ENCODE measurements at regions not wholly inside any gene's neighbourhood (a gene's known extent, or its start where the extent isn't known, plus 50 kb on each side); places are given as distances from the start of the nearest gene placed in this dataset.

GRCh38 chr2:183948861-183949260 is 649.5 kb upstream of the ZNF804A start:
- Mint-ChIP-seq H3K9me3 (peaks cover 0 to 20% (median 3%) of the 10 kb centered on the region in 11 donors), H3K4me3 (no peak overlapping the region), H3K4me1 (no peaks in the 10 kb centered on the region), H3K27me3 (no peaks in the 10 kb centered on the region), H3K36me3 (no peaks in the 10 kb centered on the region), H3K27ac (no peak overlapping the region)
- Histone ChIP-seq H3K27me3 (ENCODE audit: control insufficient read depth in 2 of 2, insufficient read depth in 2 of 2, low read length in 2 of 2) (no peaks in the 10 kb centered on the region), H3K36me3 (ENCODE audit: control insufficient read depth in 2 of 3, insufficient read depth in 3 of 3, low read length in 3 of 3) (no peaks in the 10 kb centered on the region), H3K4me3 (ENCODE audit: low read length) (no peak overlapping the region), H3K4me1 (ENCODE audit: control insufficient read depth in 2 of 2, insufficient read depth in 2 of 2, low read length in 2 of 2) (no peaks in the 10 kb centered on the region), H3K9me3 (ENCODE audit: control insufficient read depth in 2 of 3, low read length in 3 of 3) (no peaks in the 10 kb centered on the region), H3K27ac (ENCODE audit: low read depth, low read length) (no peak overlapping the region)
- intact Hi-C loops (cut with micrococcal nuclease), result no loop called here
- ATAC-seq, result no peak
- DNase-seq, result no peak
- ChIA-PET CTCF (no interaction called here), POLR2A (no interaction called here)

DNA sequence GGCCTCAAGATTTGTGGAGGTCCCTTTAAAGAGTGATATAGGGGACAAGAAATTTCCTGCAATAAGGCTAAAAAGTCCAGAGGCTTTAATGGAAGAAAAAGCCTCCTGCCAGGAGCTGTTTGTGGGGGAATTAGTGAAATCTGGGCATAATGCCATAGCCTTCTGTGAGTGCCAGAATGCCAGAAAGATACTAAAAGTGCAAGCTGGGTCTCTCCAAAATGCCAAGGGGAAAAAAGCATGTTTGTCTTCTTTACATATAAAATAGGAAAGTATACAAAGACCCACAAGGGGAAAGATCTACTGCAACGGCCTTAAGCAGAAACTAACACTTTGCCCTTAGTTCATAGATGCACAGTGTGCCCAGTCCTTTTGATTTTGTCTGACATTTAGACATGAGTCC is 647.7 kb upstream of the ZNF804A start:
- POLR2A ChIA-PET, result no interaction called here
- ATAC-seq (no peak), DNase-seq (no peak)
- H3K27me3 Mint-ChIP-seq, result no peaks in the 10 kb centered on the region
- H3K9me3 ChIP-seq (ENCODE audit: control insufficient read depth in 2 of 3, low read length in 3 of 3), result no peaks in the 10 kb centered on the region
- H3K27me3 ChIP-seq (ENCODE audit: control insufficient read depth in 2 of 2, insufficient read depth in 2 of 2, low read length in 2 of 2), result no peaks in the 10 kb centered on the region
- H3K27ac ChIP-seq (ENCODE audit: low read depth, low read length), result no peak overlapping the region
- no peaks in the 10 kb centered on the region for H3K36me3 Mint-ChIP-seq
- peaks cover 0 to 23% (median 3%) of the 10 kb centered on the region in 11 donors for H3K9me3 Mint-ChIP-seq
- H3K4me3 ChIP-seq (ENCODE audit: low read length), result no peak overlapping the region
- no peaks in the 10 kb centered on the region for H3K36me3 ChIP-seq (ENCODE audit: control insufficient read depth in 2 of 3, insufficient read depth in 3 of 3, low read length in 3 of 3)
- H3K4me3 Mint-ChIP-seq, result no peak overlapping the region
- no peaks in the 10 kb centered on the region for H3K4me1 ChIP-seq (ENCODE audit: control insufficient read depth in 2 of 2, insufficient read depth in 2 of 2, low read length in 2 of 2)
- no peaks in the 10 kb centered on the region for H3K4me1 Mint-ChIP-seq
- CTCF ChIA-PET, result interaction anchor here (0.7 kb wide), 1 partner anchor 33 kb away, joined by 3 read pairs; no protein-coding TSS in a partner anchor
- intact Hi-C loops (cut with micrococcal nuclease), result no loop called here
- no peak overlapping the region for H3K27ac Mint-ChIP-seq

DNA sequence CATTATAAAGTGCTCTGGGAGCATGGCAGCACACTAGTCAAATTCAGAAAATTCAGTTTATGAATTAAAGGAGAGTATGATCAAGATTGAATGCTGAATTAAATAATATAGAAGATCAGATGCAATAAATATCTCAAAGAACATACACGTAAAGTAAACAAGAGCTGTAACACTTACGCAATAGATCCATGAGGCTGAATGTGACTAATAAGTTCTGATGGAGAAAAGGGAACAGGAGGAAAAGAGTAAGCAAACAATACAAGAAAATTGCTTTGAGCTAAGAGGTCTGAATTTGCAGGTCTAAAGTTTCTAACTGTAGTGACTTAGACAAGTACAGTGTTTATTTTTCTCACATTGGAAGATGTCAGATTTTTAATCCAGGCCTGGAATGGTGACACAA is 646.7 kb upstream of the ZNF804A start:
- H3K36me3 ChIP-seq (ENCODE audit: control insufficient read depth in 2 of 3, insufficient read depth in 3 of 3, low read length in 3 of 3), result no peaks in the 10 kb centered on the region
- no peak overlapping the region for H3K27ac ChIP-seq (ENCODE audit: low read depth, low read length)
- no peaks in the 10 kb centered on the region for H3K4me1 Mint-ChIP-seq
- H3K9me3 Mint-ChIP-seq, result peaks cover 0 to 23% (median 3%) of the 10 kb centered on the region in 11 donors
- no peaks in the 10 kb centered on the region for H3K27me3 ChIP-seq (ENCODE audit: control insufficient read depth in 2 of 2, insufficient read depth in 2 of 2, low read length in 2 of 2)
- ChIA-PET POLR2A (no interaction called here), CTCF (no interaction called here)
- ATAC-seq (no peak), DNase-seq (no peak)
- no peaks in the 10 kb centered on the region for H3K27me3 Mint-ChIP-seq
- intact Hi-C loops (cut with micrococcal nuclease), result no loop called here
- H3K4me3 Mint-ChIP-seq, result no peak overlapping the region
- no peaks in the 10 kb centered on the region for H3K9me3 ChIP-seq (ENCODE audit: control insufficient read depth in 2 of 3, low read length in 3 of 3)
- H3K27ac Mint-ChIP-seq, result no peak overlapping the region
- no peaks in the 10 kb centered on the region for H3K36me3 Mint-ChIP-seq
- H3K4me1 ChIP-seq (ENCODE audit: control insufficient read depth in 2 of 2, insufficient read depth in 2 of 2, low read length in 2 of 2), result no peaks in the 10 kb centered on the region
- H3K4me3 ChIP-seq (ENCODE audit: low read length), result no peak overlapping the region

DNA sequence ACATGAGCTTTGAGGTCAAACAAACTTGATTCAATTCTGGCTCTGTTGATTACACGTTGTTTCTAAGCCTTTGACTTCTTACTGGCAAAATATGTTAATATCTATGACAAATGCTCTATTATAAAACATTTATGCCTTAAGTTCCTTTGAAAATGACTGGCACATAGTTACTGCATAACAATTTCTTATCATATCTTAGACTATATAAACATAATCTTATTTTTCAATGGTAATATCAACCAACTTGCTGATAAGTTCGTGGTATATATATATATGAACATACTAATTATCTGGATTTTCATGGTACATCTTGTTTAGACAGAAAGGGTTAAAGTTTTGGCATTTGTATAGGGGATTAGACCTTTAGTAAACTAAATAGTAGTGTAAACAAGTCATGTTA is 645.6 kb upstream of the ZNF804A start:
- ATAC-seq (no peak), DNase-seq (no peak)
- no peaks in the 10 kb centered on the region for H3K9me3 ChIP-seq (ENCODE audit: control insufficient read depth in 2 of 3, low read length in 3 of 3)
- H3K4me3 ChIP-seq (ENCODE audit: low read length), result no peak overlapping the region
- no peaks in the 10 kb centered on the region for H3K36me3 ChIP-seq (ENCODE audit: control insufficient read depth in 2 of 3, insufficient read depth in 3 of 3, low read length in 3 of 3)
- Mint-ChIP-seq H3K4me3 (no peak overlapping the region), H3K36me3 (no peaks in the 10 kb centered on the region), H3K9me3 (peaks cover 0 to 23% (median 3%) of the 10 kb centered on the region in 11 donors), H3K4me1 (no peaks in the 10 kb centered on the region), H3K27ac (no peak overlapping the region), H3K27me3 (no peaks in the 10 kb centered on the region)
- no peaks in the 10 kb centered on the region for H3K4me1 ChIP-seq (ENCODE audit: control insufficient read depth in 2 of 2, insufficient read depth in 2 of 2, low read length in 2 of 2)
- ChIA-PET CTCF (no interaction called here), POLR2A (no interaction called here)
- H3K27me3 ChIP-seq (ENCODE audit: control insufficient read depth in 2 of 2, insufficient read depth in 2 of 2, low read length in 2 of 2), result no peaks in the 10 kb centered on the region
- no peak overlapping the region for H3K27ac ChIP-seq (ENCODE audit: low read depth, low read length)
- intact Hi-C loops (cut with micrococcal nuclease), result no loop called here

DNA sequence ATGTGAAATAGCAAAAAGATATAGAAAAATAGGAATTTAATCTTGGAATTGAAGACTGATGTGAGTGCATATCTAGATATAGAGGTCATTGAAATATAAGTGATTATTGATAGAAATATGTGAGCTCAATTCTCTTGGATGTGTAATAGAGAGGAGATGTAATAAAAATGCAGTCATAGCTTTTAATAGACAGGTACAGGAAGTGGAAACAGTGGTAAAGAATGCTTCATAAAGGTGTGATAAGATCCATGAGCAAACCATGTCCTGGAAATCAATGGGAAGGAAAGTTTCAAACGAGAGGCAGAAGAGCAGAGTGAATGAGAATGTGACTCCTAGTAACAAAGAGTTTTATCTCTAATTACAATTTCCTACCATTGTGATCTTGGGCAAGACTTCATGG is 634.7 kb upstream of the ZNF804A start:
- intact Hi-C loops (cut with micrococcal nuclease), result no loop called here
- H3K4me3 Mint-ChIP-seq, result no peak overlapping the region

DNA sequence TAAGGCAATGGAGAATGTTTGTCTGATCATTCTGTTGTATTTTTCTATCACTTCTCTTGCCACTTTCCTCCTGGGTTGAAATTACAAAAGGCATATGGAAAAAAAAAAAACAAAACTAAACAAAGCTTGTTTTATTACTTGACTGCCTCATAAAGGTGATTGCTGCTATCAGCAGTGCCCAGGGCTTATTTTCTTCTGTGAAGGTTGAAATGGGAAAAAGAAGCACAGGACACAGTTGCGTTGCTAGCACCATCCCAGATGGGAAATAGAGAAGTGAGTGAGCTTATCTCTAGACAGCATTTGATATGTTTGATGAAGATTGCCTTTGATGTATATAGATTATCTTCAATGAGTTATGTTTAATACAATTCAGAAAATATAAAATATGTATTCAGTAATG is 633.8 kb upstream of the ZNF804A start:
- intact Hi-C loops (cut with micrococcal nuclease), result no loop called here
- no peaks in the 10 kb centered on the region for H3K4me1 ChIP-seq (ENCODE audit: control insufficient read depth in 2 of 2, insufficient read depth in 2 of 2, low read length in 2 of 2)
- POLR2A ChIA-PET, result interaction anchor here (0.6 kb wide), 1 partner anchor 83 kb away, joined by 3 read pairs; no protein-coding TSS in a partner anchor
- Mint-ChIP-seq H3K9me3 (peaks cover 0 to 12% (median 0%) of the 10 kb centered on the region in 11 donors), H3K4me1 (no peaks in the 10 kb centered on the region), H3K27me3 (no peaks in the 10 kb centered on the region), H3K36me3 (no peaks in the 10 kb centered on the region), H3K4me3 (no peak overlapping the region), H3K27ac (no peak overlapping the region)
- H3K27me3 ChIP-seq (ENCODE audit: control insufficient read depth in 2 of 2, insufficient read depth in 2 of 2, low read length in 2 of 2), result no peaks in the 10 kb centered on the region
- H3K4me3 ChIP-seq (ENCODE audit: low read length), result no peak overlapping the region
- no peaks in the 10 kb centered on the region for H3K9me3 ChIP-seq (ENCODE audit: control insufficient read depth in 2 of 3, low read length in 3 of 3)
- DNase-seq (no peak), ATAC-seq (no peak)
- no peaks in the 10 kb centered on the region for H3K36me3 ChIP-seq (ENCODE audit: control insufficient read depth in 2 of 3, insufficient read depth in 3 of 3, low read length in 3 of 3)
- CTCF ChIA-PET, result no interaction called here
- H3K27ac ChIP-seq (ENCODE audit: low read depth, low read length), result no peak overlapping the region

More for the DNA sequence above, 634.7 kb upstream of the ZNF804A start:
- Mint-ChIP-seq H3K4me1 (no peaks in the 10 kb centered on the region), H3K27ac (no peak overlapping the region), H3K36me3 (no peaks in the 10 kb centered on the region), H3K27me3 (no peaks in the 10 kb centered on the region), H3K9me3 (peaks cover 0 to 12% (median 0%) of the 10 kb centered on the region in 11 donors)
- Histone ChIP-seq H3K36me3 (ENCODE audit: control insufficient read depth in 2 of 3, insufficient read depth in 3 of 3, low read length in 3 of 3) (no peaks in the 10 kb centered on the region), H3K9me3 (ENCODE audit: control insufficient read depth in 2 of 3, low read length in 3 of 3) (no peaks in the 10 kb centered on the region), H3K27me3 (ENCODE audit: control insufficient read depth in 2 of 2, insufficient read depth in 2 of 2, low read length in 2 of 2) (no peaks in the 10 kb centered on the region), H3K27ac (ENCODE audit: low read depth, low read length) (no peak overlapping the region), H3K4me1 (ENCODE audit: control insufficient read depth in 2 of 2, insufficient read depth in 2 of 2, low read length in 2 of 2) (no peaks in the 10 kb centered on the region), H3K4me3 (ENCODE audit: low read length) (no peak overlapping the region)
- CTCF ChIA-PET, result no interaction called here
- no peak for DNase-seq
- no peak for ATAC-seq
- POLR2A ChIA-PET, result no interaction called here

DNA sequence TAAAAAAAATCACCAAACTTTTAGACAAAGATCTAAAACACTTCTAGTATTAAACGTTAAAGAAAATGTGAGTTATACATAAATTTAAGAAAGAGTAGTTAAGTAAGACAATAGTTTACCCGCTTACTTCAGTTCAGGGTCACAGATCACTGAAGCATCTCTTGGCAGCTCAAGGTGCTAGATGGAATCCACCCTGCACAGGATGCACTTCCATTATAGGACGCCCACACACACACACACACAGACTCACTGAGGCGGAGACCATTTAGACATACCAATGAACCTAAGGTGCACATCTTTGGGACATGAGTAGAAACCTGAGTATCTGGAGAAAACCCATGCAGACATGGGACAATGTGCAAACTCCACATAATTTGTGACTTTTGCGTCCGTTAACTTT is 630.6 kb upstream of the ZNF804A start:
- Histone ChIP-seq H3K27me3 (ENCODE audit: control insufficient read depth in 2 of 2, insufficient read depth in 2 of 2, low read length in 2 of 2) (no peaks in the 10 kb centered on the region), H3K36me3 (ENCODE audit: control insufficient read depth in 2 of 3, insufficient read depth in 3 of 3, low read length in 3 of 3) (no peaks in the 10 kb centered on the region), H3K27ac (ENCODE audit: low read depth, low read length) (no peak overlapping the region), H3K4me3 (ENCODE audit: low read length) (no peak overlapping the region), H3K4me1 (ENCODE audit: control insufficient read depth in 2 of 2, insufficient read depth in 2 of 2, low read length in 2 of 2) (no peaks in the 10 kb centered on the region), H3K9me3 (ENCODE audit: control insufficient read depth in 2 of 3, low read length in 3 of 3) (no peaks in the 10 kb centered on the region)
- Mint-ChIP-seq H3K4me1 (no peaks in the 10 kb centered on the region), H3K27ac (no peak overlapping the region), H3K36me3 (no peaks in the 10 kb centered on the region), H3K27me3 (no peaks in the 10 kb centered on the region), H3K4me3 (no peak overlapping the region), H3K9me3 (peaks cover 0 to 16% (median 1%) of the 10 kb centered on the region in 11 donors)
- no peak for ATAC-seq
- intact Hi-C loops (cut with micrococcal nuclease), result no loop called here
- DNase-seq, result no peak
- CTCF ChIA-PET, result no interaction called here
- POLR2A ChIA-PET, result no interaction called here

All from naive thymus-derived CD4-positive, alpha-beta T cell (primary cell).